NB4 (cell line): ENCODE measurements at regions not wholly inside any gene's neighbourhood (a gene's known extent, or its start where the extent isn't known, plus 50 kb on each side); places are given as distances from the start of the nearest gene placed in this dataset.

Experiments
- CTCF ChIP-seq: IDR thresholded peaks from one replicate; pipeline ENCODE4 v1.5.1; 2012; ENCODE audit warnings: low read depth, low read length
- MAX ChIP-seq: IDR thresholded peaks from 2 replicates; pipeline ENCODE4 v1.6.1; 2011; ENCODE audit warnings: low read depth, low read length
- MYC ChIP-seq: IDR thresholded peaks from 2 replicates; pipeline ENCODE4 v1.6.1; 2011; ENCODE audit warnings: low read depth, low read length
- POLR2A ChIP-seq: IDR thresholded peaks from 2 replicates; pipeline ENCODE4 v1.6.1; 2011; ENCODE audit warnings: mild to moderate bottlenecking; ENCODE audit not compliant: insufficient read length; ENCODE audit errors: extremely low read depth

GRCh38 chr6:112002307-112002706 lies 51.6 kb upstream of the CCN6 start:
- TF ChIP-seq CTCF (no peak), POLR2A (no peak), MYC (no peak), MAX (no peak)
